Cardiac septum (tissue), 1 donor: ENCODE measurements at regions not wholly inside any gene's neighbourhood (a gene's known extent, or its start where the extent isn't known, plus 50 kb on each side); places are given as distances from the start of the nearest gene placed in this dataset.
"Not testable (repeated sequence)": the region's sequence is repeated elsewhere in the genome, so short reads cannot be mapped to it uniquely, and the experiment has no call there.

Source experiments
- DNase-seq: peaks from one replicate; pipeline ENCODE4 v3.0.0-alpha.2; 2020; ENCODE audit warnings: low spot score
- intact Hi-C: fragments of 100-400 bp; cut with DNase I; formaldehyde crosslinking; loops from one replicate; pipeline ENCODE4 v1.14.0; 2022
- donor health status: DM: no; HTN: no; CAD: no.

DNA sequence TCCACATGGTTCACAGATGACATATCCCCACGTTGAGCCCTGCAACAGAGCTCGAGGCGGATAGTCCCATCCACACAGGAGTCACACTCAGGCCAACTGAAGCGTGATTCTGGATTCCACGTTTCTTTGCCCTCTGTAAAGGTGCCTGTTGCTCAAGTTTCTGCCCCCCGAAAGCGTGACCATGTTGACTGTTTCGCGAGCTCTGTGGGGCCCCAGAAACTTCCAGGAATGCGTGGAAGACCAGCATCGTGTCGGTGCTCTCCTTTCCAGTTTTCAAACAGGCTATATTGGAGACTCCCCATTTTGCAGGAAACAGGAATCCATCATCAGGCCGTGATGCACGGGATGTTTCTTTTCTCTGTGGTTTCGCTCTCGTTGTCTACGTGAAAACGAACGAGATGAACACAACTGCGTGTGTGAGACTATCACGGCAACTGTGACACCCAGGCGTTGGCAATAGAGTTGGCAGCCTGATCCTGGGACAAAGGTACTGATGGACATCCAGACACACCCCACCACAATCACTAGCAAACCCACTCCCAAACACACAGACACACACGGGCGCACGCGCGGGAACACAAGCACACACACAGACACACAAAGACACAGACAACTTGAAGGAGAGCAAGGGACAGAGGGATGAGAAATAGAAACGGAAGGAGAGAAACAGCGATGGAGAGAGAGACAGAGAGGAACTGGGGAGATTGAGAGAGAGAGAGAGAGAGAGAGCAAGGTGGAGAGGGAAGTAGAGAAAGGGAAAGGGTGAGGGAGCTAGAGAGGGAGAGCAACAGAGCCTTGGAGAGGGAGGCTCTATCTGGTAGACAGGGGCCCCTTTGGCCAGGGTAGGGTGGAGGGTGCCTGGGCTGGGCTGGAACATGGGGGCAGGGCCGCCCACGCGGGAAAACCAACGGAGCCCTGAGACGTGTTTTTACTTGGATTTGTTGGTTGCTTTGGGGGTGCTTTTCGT lies 1609.3 kb downstream of the SPATA31A7 start:
- intact Hi-C loops = not testable (repeated sequence)
- peak; percentile 87 for DNase-seq

GRCh38 chr9:62799851-62800371 lies 1610.1 kb downstream of the SPATA31A7 start:
- DNase-seq = peak; percentile 89
- intact Hi-C loops = not testable (repeated sequence)

DNA sequence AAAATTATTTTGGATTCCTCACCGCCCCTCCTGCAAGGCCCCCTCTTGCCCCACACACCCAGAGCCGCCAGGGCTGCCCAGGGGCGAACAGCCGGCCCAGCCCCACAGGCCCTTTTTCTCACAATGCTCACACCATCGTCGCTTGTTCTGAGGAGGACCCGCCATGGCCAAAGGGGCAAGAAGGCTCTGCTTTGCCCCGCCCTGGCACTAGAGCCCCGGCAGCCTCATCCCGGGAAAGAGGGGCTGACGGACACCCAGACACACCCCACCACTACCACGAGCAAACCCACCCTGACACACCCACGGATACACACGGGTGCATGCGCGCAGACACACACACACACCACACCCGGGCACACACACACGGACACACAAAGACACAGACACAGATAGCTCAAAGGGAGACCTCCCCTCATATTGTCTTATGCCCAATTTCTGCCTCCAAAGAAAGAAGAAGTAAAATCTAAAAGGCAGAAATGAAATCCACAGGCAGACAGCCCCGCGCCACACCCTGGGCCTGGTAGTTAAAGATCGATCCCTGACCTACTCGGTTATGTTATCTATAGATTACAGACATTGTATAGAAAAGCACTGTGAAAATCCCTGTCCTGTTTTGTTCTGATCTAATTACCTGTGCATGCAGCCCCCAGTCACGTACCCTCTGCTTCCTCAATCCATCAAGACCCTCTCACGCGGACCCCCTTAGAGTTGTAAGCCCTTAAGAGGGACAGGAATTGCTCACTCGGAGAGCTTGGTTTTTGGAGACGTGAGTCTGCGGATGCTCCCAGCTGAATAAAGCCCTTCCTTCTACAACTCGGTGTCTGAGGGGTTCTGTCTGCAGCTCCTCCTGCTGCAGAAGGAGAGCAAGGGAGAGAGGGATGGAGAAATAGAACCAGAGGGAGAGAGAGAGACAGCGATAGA lies 1610.9 kb downstream of the SPATA31A7 start:
- peak; percentile 83 for DNase-seq
- intact Hi-C loops = not testable (repeated sequence)

- DNase-seq = peak; percentile 85
- intact Hi-C loops = not testable (repeated sequence)
Measured at GRCh38 chr9:62801372-62801811, 1611.6 kb downstream of the SPATA31A7 start.

GRCh38 chr9:62801961-62802718 lies 1612.3 kb downstream of the SPATA31A7 start:
- intact Hi-C loops = not testable (repeated sequence)
- peak; percentile 93 for DNase-seq

GRCh38 chr9:62802719-62803079 lies 1612.9 kb downstream of the SPATA31A7 start:
- intact Hi-C loops, DNase-seq: not testable (repeated sequence)

DNA sequence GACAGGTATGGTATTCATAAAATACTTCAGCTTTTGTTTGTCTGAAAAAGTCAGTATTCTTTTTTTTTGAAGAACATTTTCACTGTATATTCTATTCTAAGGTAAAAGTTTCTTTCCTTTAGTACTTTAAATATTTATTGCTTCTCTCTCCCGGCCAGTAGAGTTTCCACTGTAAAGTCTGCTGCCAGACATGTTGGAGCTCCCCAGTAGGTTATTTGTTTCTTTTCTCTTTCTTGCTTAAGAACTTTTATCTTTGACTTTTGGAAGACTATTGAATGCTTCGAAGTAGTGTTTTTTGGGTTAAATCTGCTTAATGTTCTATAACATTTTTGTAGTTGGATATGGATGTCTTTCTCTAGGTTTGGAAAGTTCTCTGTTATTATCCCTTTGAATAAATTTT lies 1613.3 kb downstream of the SPATA31A7 start:
- intact Hi-C loops, DNase-seq: not testable (repeated sequence)

- intact Hi-C loops, DNase-seq: not testable (repeated sequence)
Measured at GRCh38 chr9:62804314-62804713, 1614.5 kb downstream of the SPATA31A7 start.

DNA sequence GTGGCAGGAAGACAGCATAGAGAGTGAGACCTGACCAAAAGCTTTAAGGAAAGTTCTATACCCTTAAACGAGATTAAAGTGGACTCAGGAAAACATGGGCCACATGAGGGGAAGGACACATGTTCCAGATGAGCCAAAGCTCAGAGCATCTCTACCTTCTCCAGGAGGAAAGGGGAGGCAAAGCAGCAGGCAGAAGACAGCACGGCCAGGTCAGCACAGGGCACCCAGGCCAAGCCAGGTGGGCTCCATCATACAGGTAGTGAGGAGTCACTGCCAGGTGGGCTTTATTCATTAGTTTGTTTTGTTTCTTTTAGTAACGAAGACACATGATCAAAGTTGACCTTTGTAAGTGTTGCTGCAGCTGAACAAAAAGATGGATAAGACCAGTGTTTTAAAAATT lies 1617.6 kb downstream of the SPATA31A7 start:
- intact Hi-C loops, DNase-seq: not testable (repeated sequence)

GRCh38 chr9:62808081-62808480 lies 1618.2 kb downstream of the SPATA31A7 start:
- DNase-seq, intact Hi-C loops: not testable (repeated sequence)

DNA sequence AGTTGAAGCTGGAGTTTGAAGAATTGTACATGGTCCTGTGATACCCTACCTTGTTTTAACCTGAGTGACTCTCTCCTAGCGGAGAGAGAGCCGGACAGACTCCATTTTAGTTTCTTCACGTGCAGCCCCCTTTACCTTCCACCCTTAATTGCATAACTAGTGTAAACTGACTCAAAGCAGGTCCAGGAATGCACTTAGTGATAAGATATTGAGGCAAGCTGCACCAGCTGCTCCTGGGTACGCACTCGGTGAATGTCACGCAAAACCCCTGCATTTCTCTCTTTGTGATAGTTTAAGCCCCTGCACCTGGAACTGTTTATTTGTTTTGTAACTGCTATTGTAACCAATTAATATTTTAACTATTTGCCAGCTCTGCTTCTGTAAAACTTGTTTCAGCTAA lies 1620.5 kb downstream of the SPATA31A7 start:
- DNase-seq = not testable (repeated sequence)

DNA sequence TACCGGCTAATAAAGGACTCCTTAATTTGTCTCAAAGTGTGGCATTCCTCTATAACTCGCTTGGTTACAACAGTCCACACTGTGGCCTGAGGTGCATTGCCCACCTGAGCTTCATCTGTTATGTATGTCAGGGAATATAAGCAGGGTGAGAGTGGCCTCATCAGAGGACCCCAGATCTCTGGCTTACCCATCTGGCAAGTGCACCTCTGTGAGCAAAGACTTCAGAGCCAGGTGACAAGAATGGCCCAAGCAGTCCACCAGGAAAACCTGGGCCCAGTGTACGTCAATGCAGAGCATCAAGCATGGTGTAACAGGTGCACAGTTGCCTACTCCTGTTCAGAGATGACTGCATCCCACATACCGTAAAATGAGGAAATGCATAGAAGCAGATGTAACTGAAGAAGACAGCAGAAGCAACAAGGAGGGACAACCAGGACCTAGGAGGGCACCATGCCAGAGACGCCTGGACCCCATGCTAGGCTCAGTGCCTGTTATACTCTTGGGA lies 1621.0 kb downstream of the SPATA31A7 start:
- intact Hi-C loops, DNase-seq: not testable (repeated sequence)

More for the DNA sequence above, 1620.5 kb downstream of the SPATA31A7 start:
- intact Hi-C loops = not testable (repeated sequence)

DNA sequence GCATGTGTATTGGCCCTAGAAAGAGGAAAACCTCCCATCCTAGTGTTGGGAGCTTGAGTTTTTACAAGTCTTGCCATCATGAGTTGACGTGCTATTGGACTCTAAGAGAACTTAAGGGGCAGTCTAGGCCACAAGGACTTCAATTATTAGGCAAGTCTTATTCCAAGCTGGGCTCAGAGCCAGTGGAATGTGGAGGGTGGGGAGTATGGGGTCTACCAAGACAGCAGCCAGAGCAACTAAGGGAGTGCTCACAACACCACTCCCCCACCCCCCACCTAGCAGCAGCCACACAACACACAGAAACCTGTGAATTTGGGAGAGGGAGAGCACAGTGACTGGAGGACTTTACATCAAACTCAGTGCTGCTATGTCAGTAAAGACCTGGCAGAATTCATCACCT lies 1625.6 kb downstream of the SPATA31A7 start:
- not testable (repeated sequence) for DNase-seq

DNA sequence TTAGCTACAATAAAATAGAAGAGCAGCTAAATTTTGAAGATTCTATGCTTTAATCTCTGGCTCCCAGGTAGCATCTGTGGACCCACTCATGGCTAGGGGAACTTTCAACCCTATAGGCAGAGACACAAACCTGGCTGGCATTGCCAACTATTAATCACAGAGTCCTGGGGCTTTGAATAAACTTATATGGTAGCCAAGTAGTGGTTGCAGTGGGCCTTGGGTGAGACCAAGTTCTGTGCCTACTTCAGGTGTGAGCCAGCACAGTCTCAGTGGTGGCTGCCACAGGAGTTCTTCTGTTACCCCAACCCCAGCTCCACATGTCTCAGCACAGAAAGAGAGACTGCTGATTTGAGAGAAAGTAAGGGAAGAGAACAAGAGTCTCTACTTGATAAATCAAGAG lies 1626.5 kb downstream of the SPATA31A7 start:
- intact Hi-C loops, DNase-seq: not testable (repeated sequence)

More for the DNA sequence above, 1625.6 kb downstream of the SPATA31A7 start:
- intact Hi-C loops = not testable (repeated sequence)

GRCh38 chr9:62817214-62817613 lies 1627.4 kb downstream of the SPATA31A7 start:
- DNase-seq, intact Hi-C loops: not testable (repeated sequence)

DNA sequence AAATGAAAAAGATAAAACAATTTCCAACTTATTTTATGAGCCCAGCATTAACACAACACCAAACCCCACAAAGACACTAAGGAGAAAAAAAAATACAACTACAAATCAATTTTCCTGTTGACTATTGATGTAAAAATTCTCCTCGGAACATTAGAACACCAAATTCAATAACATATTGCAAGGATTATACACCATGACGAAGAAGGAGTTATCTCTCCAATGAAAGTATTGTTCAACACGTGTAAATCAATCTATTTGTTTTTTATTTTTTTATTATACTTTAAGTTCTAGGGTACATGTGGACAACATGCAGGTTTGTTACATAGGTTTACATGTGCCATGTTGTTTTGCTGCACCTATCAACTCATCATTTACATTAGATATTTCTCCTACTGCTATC lies 1632.3 kb downstream of the SPATA31A7 start:
- intact Hi-C loops, DNase-seq: not testable (repeated sequence)

DNA sequence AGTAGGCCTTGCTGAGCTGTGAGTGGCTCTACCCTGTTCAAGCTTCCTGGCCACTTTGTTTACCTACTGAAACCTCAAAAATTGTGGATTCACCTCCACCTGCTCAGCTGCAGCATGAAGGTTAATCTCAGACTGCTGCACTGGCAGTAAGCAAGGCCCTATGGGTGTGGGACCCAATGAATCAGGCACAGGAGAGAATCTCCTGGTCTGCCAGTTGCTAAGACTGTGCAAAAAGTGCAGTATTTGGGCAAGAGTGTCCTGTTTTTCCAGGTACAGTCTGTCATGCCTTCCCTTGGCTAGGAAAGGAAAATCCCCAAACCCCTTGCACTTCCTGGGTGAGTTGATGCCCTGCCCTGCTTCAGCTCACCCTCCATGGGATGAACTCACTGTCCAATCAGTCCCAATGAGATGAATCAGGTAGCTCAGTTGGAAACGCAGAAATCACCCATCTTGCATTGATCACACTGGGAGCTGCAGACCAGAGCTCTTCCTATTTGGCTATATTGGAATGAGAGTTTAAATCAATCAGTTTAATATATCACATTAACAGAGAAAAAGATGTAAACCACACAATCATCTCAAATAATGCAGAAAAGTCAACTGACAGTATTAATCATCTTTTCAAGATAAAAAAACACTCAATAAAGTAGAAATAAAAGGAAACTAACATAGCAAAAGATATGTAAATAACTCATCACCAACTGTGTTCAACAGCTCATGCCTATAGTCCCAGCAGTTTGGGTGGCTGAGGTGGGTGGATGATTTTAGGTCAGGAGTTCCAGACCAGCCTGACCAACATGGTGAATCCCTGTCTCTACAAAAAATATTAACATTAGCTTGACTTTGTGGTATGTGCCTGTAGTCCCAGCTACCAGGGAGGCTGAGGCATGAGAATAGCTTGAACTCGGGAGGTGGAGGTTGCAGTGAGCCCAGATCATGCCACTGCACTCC lies 1638.4 kb downstream of the SPATA31A7 start:
- DNase-seq, intact Hi-C loops: not testable (repeated sequence)
